ENCODE measurements at regions not wholly inside any gene's neighbourhood (a gene's known extent, or its start where the extent isn't known, plus 50 kb on each side); places are given as distances from the start of the nearest gene placed in this dataset.
"Not testable (repeated sequence)": the region's sequence is repeated elsewhere in the genome, so short reads cannot be mapped to it uniquely, and the experiment has no call there.

DNA sequence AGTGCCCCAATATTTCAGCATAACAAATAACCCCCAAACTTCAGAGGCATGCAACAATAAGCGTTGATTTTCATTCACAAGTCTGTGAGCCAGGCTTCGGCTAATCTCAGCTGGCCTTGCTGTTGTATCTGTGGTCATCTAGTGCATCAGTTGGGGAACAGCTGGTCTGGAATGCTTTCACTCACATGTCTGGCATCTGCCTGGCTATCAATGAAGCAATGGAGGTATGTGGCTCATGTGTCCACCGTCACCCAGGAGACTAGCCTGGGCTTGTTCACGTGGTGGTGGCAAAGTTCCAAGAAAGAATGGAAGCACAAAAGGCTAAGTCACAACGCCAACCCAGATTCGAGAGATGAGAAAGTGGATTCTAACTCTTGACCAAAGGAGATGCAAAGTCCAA lies 304.8 kb upstream of the ISX start:
- FAIRE-seq, result no peak

DNA sequence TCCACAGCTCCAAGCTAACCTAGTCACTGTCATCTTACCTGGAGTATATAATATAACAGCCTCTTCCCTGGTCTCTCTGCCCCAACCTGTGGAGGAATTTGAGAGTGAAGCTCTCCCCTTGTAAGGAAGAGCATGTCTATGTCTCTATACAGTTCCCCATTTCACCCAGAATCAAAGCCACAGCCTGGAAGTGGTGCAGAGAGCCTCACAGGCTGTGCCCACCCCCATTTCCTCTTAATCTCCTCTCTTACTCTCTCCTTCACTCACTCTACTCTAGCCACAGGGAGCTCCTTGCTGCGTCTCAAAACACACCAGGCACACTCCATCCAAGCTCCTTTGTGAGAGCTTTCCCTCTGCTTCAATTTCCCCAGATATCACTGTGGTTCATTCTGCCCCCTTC lies 302.5 kb upstream of the ISX start:
- FAIRE-seq, result no peak

DNA sequence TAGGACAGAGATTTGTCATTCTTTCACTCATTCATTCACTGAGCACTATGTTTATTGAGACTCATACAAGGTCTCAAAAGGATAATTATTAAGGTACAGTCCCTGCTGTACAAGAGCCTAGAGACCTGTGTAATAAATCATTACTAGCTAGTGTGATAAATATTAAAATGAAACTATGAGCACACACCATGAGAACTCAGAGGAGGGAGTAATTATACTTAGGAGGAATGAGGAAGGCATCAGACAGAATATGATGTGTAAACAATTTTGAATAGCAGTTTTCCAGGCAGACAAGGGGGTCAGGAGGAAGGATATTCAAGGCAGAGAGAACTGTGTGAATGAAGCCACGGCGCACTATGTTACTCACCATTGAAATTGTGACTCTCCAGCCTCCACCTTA lies 300.8 kb upstream of the ISX start:
- no peak for FAIRE-seq

DNA sequence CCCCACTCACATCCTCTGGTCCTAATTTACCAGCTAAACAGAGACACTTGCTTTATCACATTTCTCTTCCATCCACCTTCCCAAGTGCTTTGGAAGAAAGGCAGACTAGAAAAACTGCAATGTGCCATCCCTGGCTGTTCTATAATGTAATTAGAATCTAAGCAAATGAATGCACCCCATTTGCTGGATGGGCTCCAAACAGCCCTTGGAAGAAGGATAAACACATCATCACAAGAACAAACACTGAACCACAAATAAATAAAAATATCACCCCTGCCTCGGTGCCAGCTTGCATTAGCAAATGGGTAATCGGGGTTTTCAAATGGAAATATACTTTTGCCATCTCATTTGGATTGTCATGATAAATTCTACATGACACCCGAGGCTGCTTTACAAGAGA lies 296.6 kb upstream of the ISX start:
- FAIRE-seq, result no peak

DNA sequence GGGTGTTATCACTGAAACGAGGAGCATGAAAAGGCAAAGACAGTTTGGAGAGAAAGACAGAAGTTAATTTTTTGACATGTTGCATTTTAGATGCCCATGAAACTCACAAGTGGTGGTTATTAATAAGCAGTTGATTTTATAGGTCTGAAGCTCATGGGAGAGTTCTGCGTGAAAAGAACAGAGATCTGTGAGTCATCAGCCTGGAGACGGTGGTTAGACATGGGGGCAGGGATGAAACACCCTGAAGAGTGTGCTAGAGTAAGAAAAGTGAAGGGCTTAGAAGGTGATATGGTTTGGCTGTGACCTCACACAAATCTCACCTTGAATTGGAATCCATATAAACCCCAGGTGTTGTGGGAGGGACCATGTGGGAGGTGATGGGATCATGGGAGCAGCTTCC lies 289.1 kb upstream of the ISX start:
- FAIRE-seq, result no peak

DNA sequence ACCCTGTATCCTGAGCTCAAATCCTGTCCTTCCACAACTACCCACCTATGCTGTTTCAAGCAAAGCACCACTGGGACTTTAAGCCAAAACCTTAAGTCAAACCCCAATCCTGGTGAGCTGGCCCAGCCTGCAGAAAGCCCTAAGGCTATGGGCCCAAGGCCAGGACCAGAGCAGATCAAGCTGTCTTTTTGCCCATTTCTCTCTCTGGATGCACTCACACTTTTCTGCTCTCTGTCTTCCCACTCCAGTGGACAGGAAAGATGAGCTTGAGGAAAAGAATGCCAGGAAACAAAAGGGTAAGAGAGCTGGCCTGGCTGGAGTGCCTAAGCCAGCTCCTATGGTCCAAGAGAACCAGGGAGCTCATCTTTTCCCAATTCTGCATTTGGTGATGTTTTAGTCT lies 284.3 kb upstream of the ISX start:
- FAIRE-seq, result no peak

DNA sequence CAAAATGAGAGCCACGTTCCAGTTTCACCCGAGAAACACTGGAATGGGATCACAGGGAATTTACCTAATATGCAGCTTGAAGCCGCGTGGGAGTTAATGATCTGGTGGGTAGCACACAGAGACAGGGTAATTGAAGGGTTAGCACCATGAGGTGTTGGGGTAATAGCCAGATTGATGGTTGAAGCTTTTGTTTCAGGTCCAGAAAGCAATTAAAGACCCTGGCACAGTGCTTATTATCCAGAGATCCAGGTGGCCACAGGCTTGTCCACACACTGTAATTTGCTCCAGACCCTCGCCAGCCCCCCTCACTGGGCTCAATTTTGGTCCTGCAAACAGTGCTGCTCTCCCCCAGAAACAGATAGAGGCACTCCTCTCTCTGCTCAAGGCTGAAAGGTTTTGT lies 282.5 kb upstream of the ISX start:
- no peak for FAIRE-seq

DNA sequence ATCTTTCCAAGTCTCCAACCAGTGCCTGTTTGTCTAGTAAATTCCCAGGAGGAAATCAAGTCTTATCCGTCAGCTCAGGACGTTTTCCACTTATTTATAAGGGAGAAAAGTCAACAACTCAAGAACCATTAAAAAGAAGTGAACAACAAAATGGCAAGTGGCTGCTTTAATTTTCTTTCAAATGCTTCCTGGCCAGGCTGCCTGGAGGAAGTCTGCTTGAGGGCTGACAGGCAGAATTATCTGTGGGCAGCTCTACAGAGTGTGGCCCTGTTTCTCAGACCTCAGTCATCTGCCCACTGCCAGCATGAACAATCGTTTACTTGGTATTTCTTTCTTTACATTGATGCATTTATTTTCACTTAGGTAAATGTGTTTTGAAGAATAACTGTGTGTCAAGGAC lies 281.9 kb upstream of the ISX start:
- FAIRE-seq, result no peak

DNA sequence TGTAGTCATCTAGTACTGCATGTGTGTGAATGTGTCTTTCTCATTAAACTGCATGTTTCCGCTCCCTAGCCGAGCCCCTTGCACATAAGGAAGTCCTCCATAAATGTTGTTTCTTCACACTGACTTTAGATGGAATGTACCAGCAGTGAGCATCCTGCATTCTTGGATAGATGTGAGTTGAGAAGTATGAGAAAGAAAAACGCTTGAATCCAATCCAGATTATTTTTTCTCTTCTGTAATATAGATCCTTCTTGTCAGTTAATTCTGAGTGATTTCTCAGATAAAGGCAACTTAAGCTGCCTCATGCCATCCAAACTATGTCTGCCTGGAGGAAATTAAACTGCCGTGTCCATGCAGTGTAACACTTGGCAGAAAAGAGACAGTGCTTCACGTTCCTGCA lies 268.1 kb upstream of the ISX start:
- FAIRE-seq, result no peak

DNA sequence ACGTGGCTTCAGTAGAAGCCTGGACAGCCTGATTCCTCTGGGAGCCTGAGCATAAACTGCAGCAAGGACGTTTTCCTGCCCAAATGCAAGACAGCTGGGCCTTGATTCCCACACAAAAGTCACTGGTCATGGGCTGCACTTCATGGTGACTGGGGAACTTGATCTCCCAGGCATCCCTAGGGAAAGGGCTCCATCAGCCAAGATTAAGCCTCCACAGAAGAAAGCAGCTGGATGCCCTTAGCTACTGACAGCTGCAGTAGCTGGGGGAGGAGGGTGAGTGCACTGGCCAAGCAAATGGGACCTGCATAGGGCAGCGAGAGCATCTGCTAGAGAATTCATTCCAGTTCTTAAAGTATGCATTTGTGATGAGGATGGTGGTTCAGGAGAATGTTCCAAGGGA lies 267.4 kb upstream of the ISX start:
- FAIRE-seq, result no peak

DNA sequence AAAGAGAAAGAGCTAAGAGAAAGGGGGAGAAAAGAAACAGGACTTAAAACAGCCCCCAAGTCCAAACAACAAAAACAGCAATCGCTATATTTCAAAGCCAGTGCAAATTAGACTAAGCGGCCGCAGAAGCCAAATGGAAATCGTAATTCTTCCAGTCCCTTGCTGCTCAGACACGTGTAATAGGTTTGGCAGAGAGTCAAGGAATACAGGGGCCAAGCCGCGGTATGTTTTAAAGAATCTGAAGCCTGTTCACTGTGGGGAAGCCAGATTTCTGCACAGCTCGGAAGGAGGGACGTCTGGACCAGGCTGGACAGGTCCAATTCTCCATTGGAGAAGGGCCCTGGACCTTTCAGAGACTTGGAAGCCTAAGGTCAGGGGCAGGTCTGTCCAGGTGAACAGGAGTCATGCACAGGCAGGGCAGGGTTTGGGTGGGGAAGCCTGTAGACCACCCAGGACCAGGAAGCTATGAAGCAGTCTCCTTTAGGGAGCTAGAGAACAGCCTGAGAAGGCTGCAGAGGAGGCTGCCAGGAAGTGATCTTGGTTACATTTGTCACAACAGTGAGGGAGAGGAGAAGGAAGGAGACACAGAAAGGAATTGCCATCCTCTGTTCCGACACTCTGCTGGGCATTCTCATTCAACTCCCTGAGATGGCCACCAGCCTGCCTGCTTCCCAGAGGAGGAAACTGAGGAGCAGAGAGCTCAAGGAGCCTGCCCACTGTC lies 265.5 kb upstream of the ISX start:
- peak; percentile 12 for FAIRE-seq

DNA sequence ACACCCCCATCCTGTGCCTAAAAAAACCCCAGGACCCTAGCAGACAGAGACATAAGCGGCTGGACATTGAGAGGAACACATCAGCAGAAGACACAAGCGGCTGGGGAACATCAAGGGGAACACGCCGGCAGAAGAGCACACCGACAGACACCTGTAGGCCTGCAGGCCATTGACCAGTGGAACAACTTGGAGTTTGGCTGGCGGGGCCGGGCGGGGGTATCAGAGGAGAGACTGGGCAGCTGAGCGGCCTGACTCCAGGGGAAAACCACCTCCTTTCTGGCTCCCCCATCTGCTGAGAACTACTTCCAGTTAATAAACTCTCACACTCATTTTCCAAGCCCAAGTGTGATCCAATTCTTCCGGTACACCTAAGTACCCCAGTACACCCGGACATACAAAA lies 264.7 kb upstream of the ISX start:
- FAIRE-seq, result no peak

DNA sequence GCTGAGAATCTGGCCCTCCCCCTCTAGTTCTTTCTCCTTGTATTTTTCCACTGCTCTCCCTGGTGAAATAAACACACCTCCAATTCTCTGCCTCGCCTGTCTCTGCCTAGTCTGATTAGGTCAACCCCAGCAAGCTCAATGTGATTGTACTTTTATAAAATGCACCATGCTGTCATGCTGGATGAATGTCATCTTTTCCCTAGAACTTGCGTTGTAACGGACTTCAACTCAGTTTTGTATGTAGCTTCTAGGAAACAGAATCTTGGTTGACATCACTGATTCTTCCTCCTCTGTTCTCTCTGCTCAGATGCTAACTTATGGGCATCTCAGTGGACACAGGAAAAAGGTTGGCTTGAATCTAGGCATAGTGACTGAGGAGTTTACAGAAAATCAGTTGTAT lies 261.9 kb upstream of the ISX start:
- no peak for FAIRE-seq

DNA sequence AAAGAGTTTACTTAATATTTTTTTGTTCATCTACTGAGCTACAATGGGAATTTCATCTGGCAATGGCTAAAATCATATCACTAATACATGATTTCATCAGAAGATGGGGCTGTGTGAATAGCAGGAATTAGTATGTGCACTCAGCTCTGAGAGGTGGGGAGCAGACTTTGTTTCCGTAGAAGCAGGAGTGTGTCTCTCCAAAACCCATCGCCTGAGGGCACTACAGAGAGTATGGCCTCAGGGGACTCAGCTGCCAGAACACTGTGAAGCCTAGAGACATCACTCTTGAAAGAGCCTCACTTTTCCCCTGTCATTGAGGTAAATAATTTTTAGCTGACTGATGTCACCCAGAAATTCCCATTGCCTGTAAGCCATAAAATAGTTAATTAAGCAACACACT lies 261.4 kb upstream of the ISX start:
- FAIRE-seq, result no peak

DNA sequence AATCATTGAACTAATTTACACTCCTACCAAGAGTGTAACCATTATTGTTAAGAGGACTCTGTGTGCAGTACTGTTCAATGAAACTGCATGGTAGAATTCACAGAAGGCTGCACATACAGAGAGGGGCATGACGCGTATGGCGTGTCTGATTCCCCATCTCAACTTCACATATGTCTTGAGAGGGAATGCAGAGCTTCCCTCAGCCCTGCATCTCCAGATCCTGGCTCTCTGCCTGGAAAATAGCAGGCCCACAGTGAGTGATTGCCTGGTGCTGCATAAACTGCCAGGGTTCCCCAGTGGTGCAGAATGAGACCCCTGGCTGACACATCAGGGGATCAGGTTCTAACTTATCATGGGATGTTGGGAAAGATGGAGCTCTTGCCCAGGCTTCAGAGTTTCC lies 260.2 kb upstream of the ISX start:
- no peak for FAIRE-seq

DNA sequence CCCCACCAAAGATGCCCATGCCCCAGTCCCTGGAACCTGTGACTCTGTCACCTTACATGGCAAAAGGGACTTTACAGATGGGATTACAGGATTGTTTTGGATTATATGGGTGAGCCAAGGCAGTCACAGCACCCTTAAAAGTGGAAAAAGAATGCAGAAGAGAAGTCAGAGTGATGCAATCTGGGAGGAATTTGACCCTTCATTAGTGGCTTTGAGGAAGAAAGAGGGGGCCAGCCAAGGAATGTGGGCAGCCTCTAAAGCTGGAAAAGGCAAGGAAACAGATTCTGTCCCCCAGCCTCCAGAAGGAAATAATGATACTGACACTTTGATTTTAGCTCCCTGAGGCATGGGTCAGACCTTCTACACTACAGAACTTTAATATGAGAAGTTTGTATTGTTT lies 257.3 kb upstream of the ISX start:
- no peak for FAIRE-seq

DNA sequence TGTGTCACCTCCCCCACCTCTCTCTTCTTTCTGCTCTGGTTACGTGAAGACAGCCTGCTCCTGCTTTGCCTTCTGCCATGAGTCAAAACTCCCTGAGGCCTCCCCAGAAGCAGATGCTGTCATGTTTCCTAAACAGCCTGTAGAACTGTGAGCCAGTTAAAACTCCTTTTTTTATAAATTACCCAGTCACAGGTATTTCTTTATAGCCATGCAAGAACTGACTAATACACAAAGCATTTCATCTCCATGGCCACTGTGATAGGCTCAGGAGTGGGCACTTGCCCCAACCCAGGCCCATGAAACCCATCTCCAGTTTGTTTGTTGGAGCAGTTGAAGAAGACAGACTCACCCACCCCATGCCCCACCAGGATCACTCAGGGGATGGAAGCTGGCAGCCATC lies 253.3 kb upstream of the ISX start:
- FAIRE-seq, result no peak

DNA sequence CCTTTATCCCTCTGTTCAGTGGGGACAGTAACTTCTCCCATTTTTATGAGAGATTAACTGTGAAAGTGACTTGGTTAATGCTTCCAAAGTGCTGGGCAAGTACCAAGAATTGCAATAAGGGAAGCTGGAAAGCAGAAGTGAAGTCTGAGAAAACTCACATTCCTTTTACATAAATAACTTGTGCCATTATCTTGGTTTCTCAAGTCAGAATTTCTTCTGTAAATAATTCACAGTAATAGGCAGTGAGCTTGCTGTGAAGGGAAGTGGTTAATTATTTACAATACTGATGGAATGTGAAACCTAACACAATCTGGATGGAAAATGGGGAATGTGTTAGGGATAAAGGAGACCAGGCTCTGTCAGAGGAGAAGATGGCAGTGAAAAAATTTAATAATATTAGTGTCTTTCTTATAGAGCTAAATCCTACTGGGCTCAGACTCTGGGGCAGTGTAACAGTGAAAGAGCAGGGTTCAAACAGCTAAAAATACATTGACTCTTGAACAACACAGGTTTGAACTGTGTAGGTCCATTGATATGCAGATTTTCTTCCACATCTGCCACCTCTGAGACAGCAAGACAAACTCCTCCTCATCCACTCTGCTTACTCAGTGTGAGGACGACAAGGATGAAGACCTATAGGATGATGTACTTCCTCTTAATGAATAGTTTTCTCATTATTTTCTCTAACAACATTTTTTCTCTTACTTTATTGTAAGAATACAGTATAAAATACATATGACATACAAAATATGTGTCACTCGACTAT lies 251.5 kb upstream of the ISX start:
- FAIRE-seq, result no peak

DNA sequence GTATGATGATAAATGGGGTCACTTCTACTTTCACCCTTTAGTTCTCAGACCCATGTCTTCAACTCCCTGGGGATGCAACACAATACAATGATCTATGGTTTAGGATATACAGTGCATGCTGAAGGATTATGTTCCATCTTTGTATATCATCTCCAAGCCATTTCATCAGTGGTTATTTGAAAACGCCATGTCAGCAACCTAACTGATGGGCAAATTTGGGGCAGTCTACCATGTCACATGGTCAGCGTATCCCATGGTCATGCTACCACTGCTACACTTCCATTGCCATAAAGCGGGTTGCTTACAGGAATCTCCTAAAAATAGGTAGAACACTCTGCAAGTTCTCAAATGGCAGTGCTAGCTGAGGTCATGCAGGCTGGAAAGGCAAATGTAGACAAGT lies 236.5 kb upstream of the ISX start:
- FAIRE-seq, result no peak

DNA sequence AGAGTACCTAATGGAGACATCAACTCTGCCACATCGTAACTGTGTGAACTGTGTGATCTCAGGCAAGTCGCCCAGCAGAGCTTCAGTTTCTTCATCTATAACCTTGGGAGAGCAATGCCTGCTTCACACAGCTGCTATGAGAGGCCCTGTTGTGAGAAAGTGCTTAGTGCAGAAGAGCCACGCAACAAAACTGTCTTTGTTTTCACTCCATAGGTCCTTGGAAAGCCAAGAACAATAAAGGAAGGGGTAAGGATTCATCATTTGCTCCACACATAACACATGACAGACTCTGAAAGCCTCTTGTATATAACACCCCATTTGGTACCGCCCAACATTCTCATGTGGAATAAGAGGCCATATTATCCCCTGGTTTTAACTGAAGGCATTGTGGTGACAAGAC lies 231.9 kb upstream of the ISX start:
- FAIRE-seq, result no peak

DNA sequence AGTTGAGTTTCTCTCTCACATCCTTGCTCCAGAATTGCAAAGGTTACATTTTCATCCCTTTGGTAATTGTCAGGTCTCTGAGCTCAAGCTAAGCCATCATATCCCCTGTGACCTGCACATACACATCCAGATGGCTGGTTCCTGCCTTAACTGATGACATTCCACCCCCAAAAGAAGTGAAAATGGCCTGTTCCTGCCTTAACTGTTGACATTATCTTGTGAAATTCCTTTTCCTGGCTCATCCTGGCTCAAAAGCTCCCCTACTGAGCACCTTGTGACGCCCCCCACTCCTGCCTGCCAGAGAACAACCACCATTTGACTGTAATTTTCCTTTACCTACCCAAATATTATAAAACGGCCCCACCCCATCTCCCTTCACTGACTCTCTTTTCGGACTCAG lies 231.4 kb upstream of the ISX start:
- not testable (repeated sequence) for FAIRE-seq

DNA sequence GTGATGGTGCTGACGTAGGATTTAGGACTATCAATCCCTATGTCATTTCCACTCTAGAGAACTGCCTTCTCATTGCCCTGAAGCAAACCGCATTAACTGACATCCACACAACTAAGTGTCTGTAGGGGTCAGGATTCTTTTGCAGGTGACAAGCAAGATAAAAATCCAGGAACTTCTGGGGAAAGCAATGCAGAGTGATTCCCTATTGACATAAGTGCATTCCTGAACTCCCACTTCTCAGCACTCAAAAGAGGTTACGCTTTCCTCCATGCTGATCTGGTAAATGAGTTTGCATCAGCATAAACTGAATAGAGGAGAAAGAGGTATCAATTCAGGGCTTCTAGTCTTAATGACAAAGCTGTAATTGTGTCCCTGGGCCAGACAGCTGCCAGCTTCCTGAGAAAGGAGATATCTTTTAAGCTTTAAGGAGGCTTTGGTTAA lies 224.6 kb upstream of the ISX start:
- FAIRE-seq, result no peak

DNA sequence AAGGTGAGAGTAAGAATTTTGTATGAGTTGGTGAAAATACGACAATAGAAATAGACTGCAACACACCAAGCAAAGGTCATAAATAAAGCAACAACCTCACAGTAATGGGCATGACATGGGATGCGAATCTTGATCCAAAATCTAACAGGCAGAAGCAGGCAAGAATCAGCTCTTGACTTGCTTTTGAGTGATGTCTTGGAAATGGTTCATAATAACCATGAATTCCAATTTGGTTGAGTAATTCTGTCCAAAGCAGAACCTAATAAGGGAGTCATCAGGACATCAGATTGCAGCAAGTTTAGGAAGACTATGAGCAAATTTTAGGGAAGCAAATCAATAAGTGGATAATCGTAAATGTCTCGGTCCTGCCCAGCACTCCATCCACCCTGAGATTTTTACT lies 224.0 kb upstream of the ISX start:
- FAIRE-seq, result no peak

DNA sequence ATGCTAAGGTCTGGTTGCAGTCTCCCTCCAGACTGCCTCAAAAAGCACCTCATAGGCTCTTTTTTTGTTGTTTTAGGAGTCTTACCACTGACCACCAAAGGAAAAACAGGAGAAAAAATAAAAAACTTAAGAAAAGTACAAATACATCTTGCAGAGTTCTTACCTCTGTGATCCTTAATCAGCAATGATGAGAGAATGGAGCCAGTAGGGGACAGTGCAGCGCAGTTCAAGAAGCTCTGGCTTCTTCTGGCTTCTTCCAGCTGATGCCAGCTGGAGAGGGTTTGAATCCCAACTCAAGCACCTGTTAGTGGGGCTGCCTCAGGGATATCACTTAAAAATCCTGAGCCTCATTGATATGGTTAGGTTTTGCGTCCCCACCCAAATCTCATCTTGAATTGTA lies 223.3 kb upstream of the ISX start:
- FAIRE-seq, result no peak

DNA sequence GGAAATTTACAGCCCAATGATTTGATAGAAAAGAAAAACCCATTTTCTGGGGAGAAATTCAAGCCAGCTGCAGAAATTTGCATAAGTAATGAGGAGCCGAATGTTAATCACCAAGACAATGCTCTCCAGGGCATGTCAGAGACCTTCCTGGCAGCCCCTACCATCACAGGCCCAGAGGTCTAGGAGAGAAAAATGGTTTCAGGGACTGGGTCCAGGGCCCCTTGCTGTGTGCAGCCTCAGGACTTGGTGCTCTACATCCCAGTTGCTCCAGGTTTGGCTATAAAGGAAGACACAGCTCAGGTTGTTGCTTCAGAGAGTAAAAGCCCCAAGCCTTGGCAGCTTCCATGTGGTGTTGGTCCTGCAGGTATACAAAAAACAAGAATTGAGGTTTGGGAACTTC lies 222.2 kb upstream of the ISX start:
- not testable (repeated sequence) for FAIRE-seq
